Natural killer cell (primary cell): ENCODE measurements at regions not wholly inside any gene's neighbourhood (a gene's known extent, or its start where the extent isn't known, plus 50 kb on each side); places are given as distances from the start of the nearest gene placed in this dataset.

Experiments used
- ATAC-seq, 3 donors: fragments of 150-1000 bp in 2 of 3; fragments of 200-7000 bp in 1 of 3; cut with Tn5 transposase; 1 replicate in 1 of 3; 2 replicates in 2 of 3; pipeline ENCODE4 v1.10.0; 2021; ENCODE audit warnings: mild to moderate bottlenecking in 2 of 3, moderate library complexity in 2 of 3
- DNase-seq, 2 donors: peaks; one replicate each; pipeline versions ENCODE4 v3.0.0 to v3.0.0-alpha.2; 2013 to 2021; ENCODE audit warnings: mixed read lengths in 1 of 2
- H3K27ac ChIP-seq: one replicate; pipeline ENCODE4 v1.5.1; 2013; ENCODE audit warnings: mild to moderate bottlenecking, low read length
- H3K27me3 ChIP-seq: one replicate; pipeline ENCODE4 v1.6.1; 2013; ENCODE audit warnings: low read length; ENCODE audit not compliant: control insufficient read depth, insufficient read depth
- H3K36me3 ChIP-seq: one replicate; pipeline ENCODE4 v1.6.1; 2013; ENCODE audit warnings: low read length; ENCODE audit not compliant: control insufficient read depth, insufficient read depth
- H3K4me1 ChIP-seq: one replicate; pipeline ENCODE4 v1.6.1; 2013; ENCODE audit warnings: low read length; ENCODE audit not compliant: control insufficient read depth, insufficient read depth
- H3K4me3 ChIP-seq: one replicate; pipeline ENCODE4 v1.5.1; 2013; ENCODE audit warnings: low read length
- H3K9me3 ChIP-seq: one replicate; pipeline ENCODE4 v1.6.1; 2013; ENCODE audit warnings: low read length; ENCODE audit not compliant: control insufficient read depth, insufficient read depth
- H3K27ac Mint-ChIP-seq, 2 donors: one replicate each; pipeline ENCODE4 v1.8.0; 2022; ENCODE audit warnings: mild to moderate bottlenecking in 2 of 2, mixed read lengths in 2 of 2, moderate library complexity in 1 of 2
- H3K27me3 Mint-ChIP-seq, 2 donors: one replicate each; pipeline ENCODE4 v1.8.0; 2022; ENCODE audit warnings: low read depth in 2 of 2, mixed read lengths in 2 of 2
- H3K36me3 Mint-ChIP-seq: one replicate; pipeline ENCODE4 v1.8.0; 2022; ENCODE audit warnings: mixed read lengths
- H3K4me1 Mint-ChIP-seq, 2 donors: one replicate each; pipeline ENCODE4 v1.8.0; 2022; ENCODE audit warnings: mixed read lengths in 2 of 2
- H3K4me3 Mint-ChIP-seq: one replicate; pipeline ENCODE4 v1.8.0; 2022; ENCODE audit warnings: mild to moderate bottlenecking, moderate library complexity, mixed read lengths
- H3K9me3 Mint-ChIP-seq, 2 donors: one replicate each; pipeline ENCODE4 v1.8.0; 2022; ENCODE audit warnings: mixed read lengths in 2 of 2
- CTCF ChIP-seq: fragments of 200-600 bp; IDR thresholded peaks from one replicate; pipeline ENCODE4 v1.8.0; 2022; ENCODE audit warnings: antibody characterized with exemption
- WGBS: methylation state at CpG from one replicate; pipeline ENCODE4 v1.1.7; 2013; ENCODE audit warnings: missing lambda C conversion rate; ENCODE audit not compliant: insufficient coverage; 5-methylcytosine and 5-hydroxymethylcytosine counted together
- intact Hi-C: fragments of 100-400 bp; cut with micrococcal nuclease; formaldehyde crosslinking; loops from one replicate; pipeline ENCODE4 v1.14.2; 2022

DNA sequence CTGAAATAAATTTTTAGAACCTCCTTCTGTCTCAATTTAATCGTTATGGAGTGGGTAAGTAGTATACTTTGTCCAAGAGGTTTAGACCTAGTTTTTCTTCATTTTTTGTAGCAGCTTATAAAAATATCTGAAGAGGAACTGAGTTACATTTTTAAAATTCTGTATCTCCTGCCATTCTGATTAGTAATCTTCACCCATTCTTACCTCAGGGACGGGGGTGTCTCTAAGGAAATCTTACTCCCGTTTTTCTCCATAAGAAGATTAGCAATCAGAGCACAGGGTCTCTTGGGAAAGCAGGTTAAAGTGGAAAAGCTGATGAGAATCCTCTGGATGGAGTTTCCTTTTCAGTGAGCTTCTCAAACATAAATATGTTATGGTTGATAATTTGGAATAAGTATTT is 259.3 kb upstream of the FAM83B start:
- peaks cover 10 to 12% of the 10 kb centered on the region in 2 donors for H3K9me3 Mint-ChIP-seq
- H3K4me3 Mint-ChIP-seq = no peak overlapping the region
- ATAC-seq (no peak), DNase-seq (no peak)
- H3K36me3 Mint-ChIP-seq = no peaks in the 10 kb centered on the region
- Histone ChIP-seq H3K36me3 (no peaks in the 10 kb centered on the region), H3K4me3 (no peak overlapping the region), H3K27ac (no peak overlapping the region), H3K27me3 (no peaks in the 10 kb centered on the region), H3K4me1 (no peaks in the 10 kb centered on the region), H3K9me3 (no peaks in the 10 kb centered on the region)
- intact Hi-C loops = no loop called here
- 100% methylated on average over 1 of the region's 3 CpGs for WGBS
- no peaks in the 10 kb centered on the region for H3K27me3 Mint-ChIP-seq
- TF ChIP-seq CTCF = no peak
- no peaks in the 10 kb centered on the region for H3K4me1 Mint-ChIP-seq
- H3K27ac Mint-ChIP-seq = no peak overlapping the region

GRCh38 chr6:54588176-54588575 is 258.4 kb upstream of the FAM83B start:
- no peak overlapping the region for H3K27ac ChIP-seq

GRCh38 chr6:54595844-54596243 is 250.7 kb upstream of the FAM83B start:
- DNase-seq (no peak), ATAC-seq (no peak)
- Histone ChIP-seq H3K36me3 (no peaks in the 10 kb centered on the region), H3K27me3 (no peaks in the 10 kb centered on the region), H3K9me3 (no peaks in the 10 kb centered on the region), H3K4me3 (no peak overlapping the region), H3K27ac (no peak overlapping the region), H3K4me1 (no peaks in the 10 kb centered on the region)
- H3K36me3 Mint-ChIP-seq = no peaks in the 10 kb centered on the region
- no peaks in the 10 kb centered on the region for H3K4me1 Mint-ChIP-seq
- H3K4me3 Mint-ChIP-seq = no peak overlapping the region
- intact Hi-C loops = no loop called here
- no peaks in the 10 kb centered on the region for H3K27me3 Mint-ChIP-seq
- no peak overlapping the region for H3K27ac Mint-ChIP-seq
- peaks cover 0 to 2% of the 10 kb centered on the region in 2 donors for H3K9me3 Mint-ChIP-seq
- WGBS = 95% methylated on average over 2 of the region's 3 CpGs
- TF ChIP-seq CTCF = no peak

More at GRCh38 chr6:54588176-54588575, 258.4 kb upstream of the FAM83B start:
- Mint-ChIP-seq H3K4me3 (no peak overlapping the region), H3K36me3 (no peaks in the 10 kb centered on the region), H3K27me3 (no peaks in the 10 kb centered on the region), H3K4me1 (no peaks in the 10 kb centered on the region), H3K9me3 (peaks cover 5 to 12% of the 10 kb centered on the region in 2 donors), H3K27ac (no peak overlapping the region)
- no peaks in the 10 kb centered on the region for H3K36me3 ChIP-seq
- H3K4me1 ChIP-seq = no peaks in the 10 kb centered on the region
- H3K4me3 ChIP-seq = no peak overlapping the region
- ATAC-seq = no peak
- 31% methylated on average over 1 of the region's 1 CpG for WGBS
- DNase-seq = no peak
- intact Hi-C loops = no loop called here
- no peaks in the 10 kb centered on the region for H3K27me3 ChIP-seq
- no peak for TF ChIP-seq CTCF
- no peaks in the 10 kb centered on the region for H3K9me3 ChIP-seq

DNA sequence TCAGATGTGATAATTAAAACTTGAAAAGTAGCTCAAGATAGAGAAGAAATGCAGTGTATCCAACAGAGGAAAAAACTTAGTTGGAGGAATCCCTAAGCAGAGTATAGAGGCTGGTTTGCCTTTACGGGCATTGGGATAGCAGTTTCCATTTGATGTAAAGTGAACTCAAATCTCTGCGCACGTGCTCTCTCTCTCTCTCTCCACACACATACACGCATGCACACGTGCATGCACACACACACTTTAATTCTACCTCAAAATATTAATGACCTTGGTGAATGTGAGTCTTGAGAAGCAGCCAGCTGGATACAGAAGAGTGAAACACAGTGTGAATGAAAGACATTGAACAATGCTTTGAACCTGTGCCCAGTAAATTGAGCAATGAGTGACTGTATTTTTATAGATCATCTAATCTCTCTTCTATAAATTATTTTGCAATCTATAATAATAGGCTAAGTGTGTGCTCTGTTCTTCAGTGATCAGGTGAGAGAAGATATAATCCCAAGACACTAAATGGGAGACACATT is 247.7 kb upstream of the FAM83B start:
- WGBS = 100% methylated on average over 1 of the region's 5 CpGs
- ATAC-seq (no peak), DNase-seq (no peak)

More for the DNA sequence above, 247.7 kb upstream of the FAM83B start:
- H3K36me3 Mint-ChIP-seq = no peaks in the 10 kb centered on the region
- H3K27me3 Mint-ChIP-seq = no peaks in the 10 kb centered on the region
- H3K27ac Mint-ChIP-seq = no peak overlapping the region
- Histone ChIP-seq H3K4me3 (no peak overlapping the region), H3K4me1 (no peaks in the 10 kb centered on the region), H3K27me3 (no peaks in the 10 kb centered on the region), H3K36me3 (no peaks in the 10 kb centered on the region), H3K9me3 (no peaks in the 10 kb centered on the region), H3K27ac (no peak overlapping the region)
- intact Hi-C loops = no loop called here
- H3K4me1 Mint-ChIP-seq = no peaks in the 10 kb centered on the region
- H3K4me3 Mint-ChIP-seq = no peak overlapping the region
- no peaks in the 10 kb centered on the region for H3K9me3 Mint-ChIP-seq
- no peak for TF ChIP-seq CTCF
